GM15510 (cell line): ENCODE measurements at regions not wholly inside any gene's neighbourhood (a gene's known extent, or its start where the extent isn't known, plus 50 kb on each side); places are given as distances from the start of the nearest gene placed in this dataset.

Experiments used
- POLR2A ChIP-seq: IDR thresholded peaks from 3 replicates; pipeline ENCODE4 v1.6.1; 2011; ENCODE audit warnings: borderline replicate concordance; ENCODE audit not compliant: insufficient read length; ENCODE audit errors: extremely low read depth

DNA sequence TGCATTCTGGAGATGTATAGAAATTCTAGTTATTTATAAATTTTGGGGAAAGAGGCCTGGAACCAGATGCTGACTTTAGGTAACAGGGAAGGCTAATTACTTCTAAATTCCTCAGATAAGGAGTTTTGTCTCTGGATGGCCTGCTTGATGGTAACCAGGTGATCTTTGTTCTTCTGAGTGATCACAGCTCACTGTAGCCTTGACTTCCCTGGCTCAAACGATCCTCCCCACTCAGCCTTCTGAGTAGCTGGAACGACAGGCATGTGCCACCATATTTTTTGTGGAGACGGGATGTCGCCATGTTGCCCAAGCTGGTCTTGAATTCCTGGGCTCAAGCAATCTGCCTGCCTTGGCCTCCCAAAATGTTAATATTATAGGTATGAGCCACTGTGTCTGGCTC lies 54.4 kb upstream of the MSH6 start:
- TF ChIP-seq POLR2A = no peak

- no peak for TF ChIP-seq POLR2A
Observed at GRCh38 chr2:47727956-47728355, 55.0 kb upstream of the MSH6 start.

DNA sequence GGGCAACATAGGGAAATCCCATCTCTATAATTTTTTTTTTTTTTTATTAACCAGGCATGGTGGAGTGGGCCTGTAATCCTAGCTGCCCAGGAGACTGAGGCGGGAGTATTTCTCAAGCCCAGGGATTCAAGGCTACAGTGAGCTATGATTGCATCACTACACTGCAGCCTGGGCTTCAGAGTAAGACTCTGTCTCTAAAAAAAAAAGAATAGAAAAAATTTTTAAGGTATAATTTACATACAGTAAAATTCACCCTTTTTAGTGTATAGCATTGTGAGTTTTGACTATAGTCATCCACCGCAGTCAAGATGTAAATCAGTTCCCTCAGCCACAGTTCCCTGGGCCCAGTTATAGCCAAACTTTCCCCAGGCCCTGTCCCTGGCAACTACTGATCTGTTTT lies 57.1 kb upstream of the MSH6 start:
- no peak for TF ChIP-seq POLR2A

- peak; percentile 10 for TF ChIP-seq POLR2A
Observed at GRCh38 chr2:47724221-47724981, 58.5 kb upstream of the MSH6 start.

- no peak for TF ChIP-seq POLR2A
Observed at GRCh38 chr2:47721296-47721695, 61.6 kb upstream of the MSH6 start.

GRCh38 chr2:47720559-47720958 lies 62.4 kb upstream of the MSH6 start:
- no peak for TF ChIP-seq POLR2A

- no peak for TF ChIP-seq POLR2A
Observed at GRCh38 chr2:47720036-47720435, 62.9 kb upstream of the MSH6 start.

GRCh38 chr2:47719099-47719498 lies 63.8 kb upstream of the MSH6 start:
- no peak for TF ChIP-seq POLR2A

- no peak for TF ChIP-seq POLR2A
Observed at GRCh38 chr2:47715552-47715951, 67.4 kb upstream of the MSH6 start.

DNA sequence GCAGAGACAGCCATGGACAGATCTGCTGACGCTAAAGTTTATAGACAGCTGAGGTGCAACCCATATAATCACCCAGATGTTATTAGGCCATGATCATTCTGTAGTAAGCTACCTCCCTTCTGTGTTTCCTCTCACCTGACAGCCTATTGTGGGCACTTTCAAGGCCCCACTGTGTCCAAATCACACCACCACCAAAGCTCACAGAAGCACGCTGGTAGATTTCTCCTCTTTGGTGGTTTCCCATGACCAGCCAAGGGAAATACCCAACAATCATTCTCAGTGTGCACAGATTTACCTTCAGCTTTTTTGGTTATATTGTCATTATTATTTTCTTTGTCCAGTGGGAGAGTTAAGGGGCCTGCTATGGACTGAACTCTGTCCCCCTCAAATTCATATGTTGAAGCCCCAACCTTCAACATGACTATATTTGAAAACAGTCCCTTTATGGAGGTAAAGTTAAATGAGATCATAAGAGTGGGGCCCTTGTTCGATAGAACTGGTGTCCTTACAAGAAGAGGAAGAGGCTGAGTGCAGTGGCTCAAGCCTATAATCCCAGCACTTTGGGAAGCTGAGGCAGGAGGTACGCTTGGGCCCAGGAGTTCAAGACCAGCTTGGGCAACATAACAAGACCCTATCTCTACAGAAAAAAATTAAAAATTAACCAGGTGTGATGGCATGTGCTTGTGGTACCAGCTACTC lies 74.0 kb upstream of the MSH6 start:
- no peak for TF ChIP-seq POLR2A

- TF ChIP-seq POLR2A = no peak
Observed at GRCh38 chr2:47704287-47704686, 78.7 kb upstream of the MSH6 start.

GRCh38 chr2:47699533-47700215 lies 83.3 kb upstream of the MSH6 start:
- no peak for TF ChIP-seq POLR2A

DNA sequence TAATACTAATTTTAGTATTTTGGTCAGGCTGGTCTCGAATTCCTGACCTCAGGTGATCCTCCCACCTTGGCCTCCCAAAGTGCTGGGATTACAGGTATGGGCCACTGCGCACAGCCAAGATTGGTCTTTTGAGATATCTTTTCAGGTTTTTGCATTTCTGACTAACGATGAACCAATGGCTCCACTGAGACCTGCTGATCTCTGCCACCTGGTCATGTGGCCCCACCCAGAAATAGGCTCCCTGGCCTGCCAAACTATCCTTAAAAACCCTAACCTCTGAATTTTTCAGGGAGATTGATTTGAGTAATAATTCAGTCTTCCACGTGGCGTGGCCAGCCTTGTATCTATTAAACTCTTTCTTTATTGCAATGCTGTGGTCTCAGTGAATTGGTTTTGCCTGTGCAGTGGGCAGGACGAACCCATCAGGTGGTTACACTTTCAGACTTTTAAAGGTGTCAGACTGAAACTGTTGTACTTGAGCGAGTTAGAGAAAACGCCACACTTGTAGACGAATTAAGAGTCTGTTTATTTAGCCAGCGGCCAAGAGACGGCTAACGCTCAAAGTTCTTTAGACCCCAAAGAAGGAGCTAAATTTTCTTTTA lies 85.8 kb upstream of the MSH6 start:
- no peak for TF ChIP-seq POLR2A

GRCh38 chr2:47696478-47696831 lies 86.5 kb upstream of the MSH6 start:
- TF ChIP-seq POLR2A = no peak

DNA sequence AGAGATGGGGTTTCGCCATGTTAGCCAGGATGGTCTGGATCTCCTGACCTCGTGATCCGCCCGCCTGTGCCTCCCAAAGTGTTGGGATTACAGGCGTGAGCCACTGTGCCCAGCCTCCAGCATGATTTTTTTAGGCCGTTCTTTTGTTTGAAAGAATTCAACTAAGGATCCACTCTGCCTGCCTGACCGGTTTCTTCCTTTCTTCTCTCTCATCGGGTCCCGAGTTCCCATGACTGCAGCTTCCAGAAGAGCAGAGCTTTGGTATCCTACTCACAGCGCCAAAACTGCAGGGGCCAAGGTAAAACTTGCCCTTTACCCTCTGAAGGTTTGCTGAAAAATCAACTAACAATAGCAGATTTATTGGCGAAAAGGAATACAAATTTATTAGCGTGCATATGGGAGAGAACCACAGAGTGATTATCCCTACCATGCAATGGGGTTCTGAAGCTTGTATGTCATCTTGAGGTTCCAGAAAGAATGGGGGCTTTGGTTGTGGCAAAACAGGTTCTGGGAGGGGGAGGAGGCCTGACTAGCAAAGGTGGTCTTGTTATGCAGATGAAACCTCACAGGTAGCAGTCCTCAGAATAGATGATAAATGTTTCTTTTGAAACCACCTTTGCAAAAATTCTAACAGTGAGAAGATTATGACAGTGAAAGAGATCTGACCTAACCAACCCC lies 87.0 kb upstream of the MSH6 start:
- no peak for TF ChIP-seq POLR2A
